HCT116 (cell line): ENCODE measurements at regions not wholly inside any gene's neighbourhood (a gene's known extent, or its start where the extent isn't known, plus 50 kb on each side); places are given as distances from the start of the nearest gene placed in this dataset.

Source experiments
- ATAC-seq: fragments of 200-7000 bp; cut with Tn5 transposase; 2 replicates; pipeline ENCODE4 v1.9.1; 2020; ENCODE audit warnings: mild to moderate bottlenecking, moderate library complexity
- BruUV-seq: library from RNA; stranded (reverse); fragments of 400-500 nt; replicated peaks from 2 replicates; lab custom pipeline; 2021; lab: Mats Ljungman, UMichigan
- CTCF ChIA-PET: fragments of 300-600 bp; sonication (Branson Sonifier 250); formaldehyde crosslinking; loops from one replicate; lab custom pipeline; 2021; ENCODE audit warnings: antibody characterized with exemption; lab: Charles Lee
- POLR2A ChIA-PET: fragments of 300-600, 350-600 bp; sonication (Branson Sonifier 250); formaldehyde crosslinking; loops from one replicate; lab custom pipeline; 2021; ENCODE audit warnings: antibody characterized with exemption; lab: Charles Lee
- RAD21 ChIA-PET, 2 experiments: fragments of 300-600 bp; sonication (Branson Sonifier 250); formaldehyde crosslinking; loops; one replicate each; lab custom pipeline; 2023; ENCODE audit warnings: low total read pairs in 2 of 2; ENCODE audit not compliant: uncharacterized antibody in 2 of 2, unreplicated experiment in 2 of 2, low non-redundant PET in 1 of 2; lab: Charles Lee
- DNase-seq: peaks from one replicate; pipeline ENCODE4 v3.0.0-alpha.2; 2010; ENCODE audit warnings: low read depth, low spot score
- H2AFZ ChIP-seq: fragments of 200-600 bp; shearing (Covaris generic), sonication (generic); 2 replicates; pipeline ENCODE4 v1.6.1; 2017; ENCODE audit warnings: low read depth, mixed run types, mixed read lengths, antibody characterized with exemption, low read length; ENCODE audit not compliant: poor library complexity, severe bottlenecking
- H3K27ac ChIP-seq: 2 replicates; pipeline ENCODE4 v1.5.1; 2012; ENCODE audit warnings: low read depth, low read length
- H3K27me3 ChIP-seq: fragments of 200-600 bp; sonication (generic); 2 replicates; pipeline ENCODE4 v1.6.1; 2016; ENCODE audit warnings: mixed run types, low read length, mixed read lengths; ENCODE audit not compliant: insufficient read depth
- H3K36me3 ChIP-seq, 2 experiments: fragments of 200-500 bp in 1 of 2; fragments of 200-600 bp in 1 of 2; sonication (Bioruptor generic) in 1 of 2; sonication (generic) in 1 of 2; 2 replicates each; pipeline versions ENCODE4 v1.5.1 to v1.6.1; 2014 to 2016; ENCODE audit warnings: low read length in 2 of 2, inconsistent platforms in 1 of 2, mixed read lengths in 1 of 2, mixed run types in 1 of 2; ENCODE audit not compliant: insufficient read depth in 2 of 2, control insufficient read depth in 1 of 2
- H3K4me1 ChIP-seq, 2 experiments: fragments of 200-600 bp in 1 of 2; sonication (generic) in 1 of 2; 2 replicates each; pipeline versions ENCODE4 v1.5.1 to v1.6.1; 2012 to 2017; ENCODE audit warnings: low read length in 2 of 2, inconsistent platforms in 1 of 2, mild to moderate bottlenecking in 1 of 2, mixed read lengths in 1 of 2, mixed run types in 1 of 2, moderate library complexity in 1 of 2; ENCODE audit not compliant: insufficient read depth in 2 of 2, control insufficient read depth in 1 of 2
- H3K4me2 ChIP-seq: fragments of 200-600 bp; sonication (generic); 2 replicates; pipeline ENCODE4 v1.6.1; 2017; ENCODE audit warnings: mixed run types, low read length, mixed read lengths
- H3K4me3 ChIP-seq, 2 experiments: fragments of 200-600 bp in 1 of 2; sonication (generic) in 1 of 2; replicated peaks in 1 of 2; 2 replicates each; pipeline ENCODE4 v1.5.1; 2011 to 2016; ENCODE audit warnings: low read length in 2 of 2, control low read depth in 1 of 2, low read depth in 1 of 2, mild to moderate bottlenecking in 1 of 2, mixed read lengths in 1 of 2, mixed run types in 1 of 2
- H3K79me2 ChIP-seq: fragments of 200-600 bp; sonication (generic); 2 replicates; pipeline ENCODE4 v1.6.1; 2017; ENCODE audit warnings: mild to moderate bottlenecking, mixed run types, low read length, moderate library complexity, mixed read lengths; ENCODE audit not compliant: insufficient read depth
- H3K9ac ChIP-seq: fragments of 200-600 bp; sonication (generic); 2 replicates; pipeline ENCODE4 v1.6.1; 2016; ENCODE audit warnings: low read length, mixed read lengths
- H3K9me2 ChIP-seq: fragments of 200-600 bp; sonication (generic), shearing (Covaris generic); 2 replicates; pipeline ENCODE4 v1.6.1; 2017; ENCODE audit warnings: mixed run types, mild to moderate bottlenecking, moderate library complexity; ENCODE audit not compliant: insufficient read depth
- H3K9me3 ChIP-seq, 2 experiments: fragments of 200-500 bp in 1 of 2; fragments of 200-600 bp in 1 of 2; sonication (Bioruptor generic) in 1 of 2; sonication (generic) in 1 of 2; 2 replicates each; pipeline ENCODE4 v1.6.1; 2014 to 2017; ENCODE audit warnings: low read length in 2 of 2, mixed read lengths in 2 of 2, inconsistent platforms in 1 of 2, low read depth in 1 of 2, mild to moderate bottlenecking in 1 of 2, mixed run types in 1 of 2, moderate library complexity in 1 of 2; ENCODE audit not compliant: control insufficient read depth in 1 of 2, insufficient read depth in 1 of 2
- H4K20me1 ChIP-seq: fragments of 200-600 bp; sonication (generic), shearing (Covaris generic); 2 replicates; pipeline ENCODE4 v1.6.1; 2017; ENCODE audit warnings: mixed run types, mild to moderate bottlenecking, moderate library complexity; ENCODE audit not compliant: insufficient read depth
- CBX3 ChIP-seq: IDR thresholded peaks from 2 replicates; pipeline ENCODE4 v1.6.1; 2012; ENCODE audit warnings: low read depth
- CEBPB ChIP-seq: IDR thresholded peaks from 2 replicates; pipeline ENCODE4 v1.6.1; 2012; ENCODE audit warnings: low read depth
- EGR1 ChIP-seq: IDR thresholded peaks from 2 replicates; pipeline ENCODE4 v1.6.1; 2012; ENCODE audit warnings: low read depth
- ELF1 ChIP-seq: IDR thresholded peaks from 2 replicates; pipeline ENCODE4 v1.6.1; 2012; ENCODE audit warnings: low read depth, borderline replicate concordance
- EZH2phosphoT487 ChIP-seq: fragments of 200-600 bp; IDR thresholded peaks from 2 replicates; pipeline ENCODE4 v1.6.1; 2018; ENCODE audit warnings: antibody characterized with exemption, borderline replicate concordance
- FOSL1 ChIP-seq: IDR thresholded peaks from 2 replicates; pipeline ENCODE4 v1.6.1; 2012; ENCODE audit warnings: low read depth
- JUND ChIP-seq: IDR thresholded peaks from 2 replicates; pipeline ENCODE4 v1.6.1; 2012
- POLR2AphosphoS5 ChIP-seq: IDR thresholded peaks from 2 replicates; pipeline ENCODE4 v1.6.1; 2011; ENCODE audit warnings: mild to moderate bottlenecking, low read depth, low read length, moderate library complexity
- SIN3A ChIP-seq: IDR thresholded peaks from 2 replicates; pipeline ENCODE4 v1.6.1; 2012; ENCODE audit warnings: low read depth
- SRF ChIP-seq: IDR thresholded peaks from 2 replicates; pipeline ENCODE4 v1.6.1; 2012; ENCODE audit warnings: low read depth
- TCF7L2 ChIP-seq: IDR thresholded peaks from 2 replicates; pipeline ENCODE4 v1.7.0; 2011; ENCODE audit warnings: borderline replicate concordance, inconsistent platforms; ENCODE audit not compliant: insufficient read depth, insufficient read length; ENCODE audit errors: extremely low read depth
- YY1 ChIP-seq: IDR thresholded peaks from 2 replicates; pipeline ENCODE4 v1.6.1; 2011; ENCODE audit warnings: low read length, low read depth, moderate library complexity, mild to moderate bottlenecking; ENCODE audit not compliant: insufficient replicate concordance; ENCODE audit errors: extremely low read depth
- ZFX ChIP-seq: fragments of 450-650 bp; IDR thresholded peaks from 2 replicates; pipeline ENCODE4 v1.6.1; 2017
- ZNF274 ChIP-seq: fragments of 200-500 bp; sonication (Bioruptor generic); IDR thresholded peaks from 2 replicates; pipeline ENCODE4 v1.6.1; 2014; ENCODE audit warnings: mild to moderate bottlenecking, low read depth, low read length, inconsistent platforms
- intact Hi-C: fragments of 100-400 bp; cut with micrococcal nuclease; formaldehyde crosslinking; loops from 2 replicates; pipeline ENCODE4 v1.10.0; 2022
- TF ChIP-seq, protein P1 (sequence below): IDR thresholded peaks from 2 replicates; pipeline ENCODE4 v1.6.1; 2012; ENCODE audit warnings: low read depth

DNA sequence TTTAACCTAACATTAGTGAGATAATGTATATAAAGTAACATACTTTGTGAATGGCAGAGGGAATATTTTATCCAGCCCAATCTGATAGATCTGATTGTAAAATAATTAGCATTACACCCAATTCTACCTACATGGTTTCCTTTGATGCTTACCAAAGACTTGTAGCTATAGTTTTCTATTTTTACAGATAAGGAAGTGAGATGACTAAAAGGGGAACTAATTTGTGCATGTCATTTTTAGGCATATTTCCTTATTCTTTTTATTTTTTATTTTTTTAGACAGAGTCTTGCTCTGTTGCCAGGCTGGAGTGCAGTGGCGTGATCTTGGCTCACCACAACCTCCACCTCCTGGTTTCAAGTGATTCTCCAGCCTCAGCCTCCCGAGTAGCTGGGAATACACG, 793.7 kb upstream of the LRRC4C start:
- POLR2A ChIA-PET = no interaction called here
- Histone ChIP-seq H3K9me3 (peaks cover 14% of the 10 kb centered on the region in 2 experiments; a peak in 3 of 4 replicates), H2AFZ (no peak overlapping the region), H3K4me1 (no peaks in the 10 kb centered on the region), H3K27me3 (no peaks in the 10 kb centered on the region), H3K27ac (no peak overlapping the region), H4K20me1 (no peaks in the 10 kb centered on the region), H3K9me2 (no peaks in the 10 kb centered on the region), H3K4me3 (no peak overlapping the region), H3K4me2 (no peak overlapping the region), H3K9ac (no peak overlapping the region), H3K79me2 (no peaks in the 10 kb centered on the region), H3K36me3 (no peaks in the 10 kb centered on the region)
- no TSS peak for BruUV-seq
- intact Hi-C loops = no loop called here
- CTCF ChIA-PET = no interaction called here
- ATAC-seq (no peak), DNase-seq (no peak)
- RAD21 ChIA-PET = no interaction called here
- TF ChIP-seq SRF = no peak

DNA sequence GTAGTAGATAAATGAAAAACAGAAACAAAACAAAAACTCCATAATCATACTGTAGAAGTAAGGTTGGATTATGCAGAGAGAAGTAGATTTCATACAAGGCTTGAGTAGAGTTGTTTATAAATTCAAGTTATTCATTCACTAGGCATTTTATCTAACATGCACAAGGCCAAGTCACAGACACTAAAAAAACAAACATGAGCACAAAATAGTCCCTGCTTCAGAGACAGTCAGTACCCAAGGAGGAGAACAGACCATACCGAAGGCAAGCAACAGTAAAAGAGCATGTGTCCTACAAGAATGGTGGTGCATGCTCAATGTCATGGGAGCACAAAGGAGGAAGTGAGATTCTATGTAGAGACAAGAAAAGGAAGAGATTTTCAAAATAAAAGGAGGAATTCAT, 796.5 kb upstream of the LRRC4C start:
- Histone ChIP-seq H3K4me1 (no peaks in the 10 kb centered on the region), H3K79me2 (no peaks in the 10 kb centered on the region), H2AFZ (no peak overlapping the region), H3K4me3 (no peak overlapping the region), H3K36me3 (no peaks in the 10 kb centered on the region), H3K9me3 (peaks cover 14 to 15% of the 10 kb centered on the region in 2 experiments; a peak in 3 of 4 replicates), H3K27ac (no peak overlapping the region), H3K4me2 (no peak overlapping the region), H3K27me3 (no peaks in the 10 kb centered on the region), H4K20me1 (no peaks in the 10 kb centered on the region), H3K9ac (no peak overlapping the region), H3K9me2 (no peaks in the 10 kb centered on the region)
- intact Hi-C loops = no loop called here
- no peak for ATAC-seq
- TF ChIP-seq ZFX (no peak), YY1 (no peak), JUND (no peak), FOSL1 (no peak), POLR2AphosphoS5 (no peak), CBX3 (no peak), SIN3A (no peak), ZNF274 (no peak), CEBPB (no peak), ELF1 (no peak), SRF (no peak), EGR1 (no peak), EZH2phosphoT487 (no peak), TCF7L2 (no peak)
- TF ChIP-seq, protein P1, sequence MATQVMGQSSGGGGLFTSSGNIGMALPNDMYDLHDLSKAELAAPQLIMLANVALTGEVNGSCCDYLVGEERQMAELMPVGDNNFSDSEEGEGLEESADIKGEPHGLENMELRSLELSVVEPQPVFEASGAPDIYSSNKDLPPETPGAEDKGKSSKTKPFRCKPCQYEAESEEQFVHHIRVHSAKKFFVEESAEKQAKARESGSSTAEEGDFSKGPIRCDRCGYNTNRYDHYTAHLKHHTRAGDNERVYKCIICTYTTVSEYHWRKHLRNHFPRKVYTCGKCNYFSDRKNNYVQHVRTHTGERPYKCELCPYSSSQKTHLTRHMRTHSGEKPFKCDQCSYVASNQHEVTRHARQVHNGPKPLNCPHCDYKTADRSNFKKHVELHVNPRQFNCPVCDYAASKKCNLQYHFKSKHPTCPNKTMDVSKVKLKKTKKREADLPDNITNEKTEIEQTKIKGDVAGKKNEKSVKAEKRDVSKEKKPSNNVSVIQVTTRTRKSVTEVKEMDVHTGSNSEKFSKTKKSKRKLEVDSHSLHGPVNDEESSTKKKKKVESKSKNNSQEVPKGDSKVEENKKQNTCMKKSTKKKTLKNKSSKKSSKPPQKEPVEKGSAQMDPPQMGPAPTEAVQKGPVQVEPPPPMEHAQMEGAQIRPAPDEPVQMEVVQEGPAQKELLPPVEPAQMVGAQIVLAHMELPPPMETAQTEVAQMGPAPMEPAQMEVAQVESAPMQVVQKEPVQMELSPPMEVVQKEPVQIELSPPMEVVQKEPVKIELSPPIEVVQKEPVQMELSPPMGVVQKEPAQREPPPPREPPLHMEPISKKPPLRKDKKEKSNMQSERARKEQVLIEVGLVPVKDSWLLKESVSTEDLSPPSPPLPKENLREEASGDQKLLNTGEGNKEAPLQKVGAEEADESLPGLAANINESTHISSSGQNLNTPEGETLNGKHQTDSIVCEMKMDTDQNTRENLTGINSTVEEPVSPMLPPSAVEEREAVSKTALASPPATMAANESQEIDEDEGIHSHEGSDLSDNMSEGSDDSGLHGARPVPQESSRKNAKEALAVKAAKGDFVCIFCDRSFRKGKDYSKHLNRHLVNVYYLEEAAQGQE = no peak
- POLR2A ChIA-PET = no interaction called here
- no peak for DNase-seq
- CTCF ChIA-PET = no interaction called here
- RAD21 ChIA-PET = no interaction called here
- no TSS peak for BruUV-seq
